Osteoblast (primary cell): ENCODE measurements at regions not wholly inside any gene's neighbourhood (a gene's known extent, or its start where the extent isn't known, plus 50 kb on each side); places are given as distances from the start of the nearest gene placed in this dataset.
"Not testable (repeated sequence)": the region's sequence is repeated elsewhere in the genome, so short reads cannot be mapped to it uniquely, and the experiment has no call there.

Source experiments
- DNase-seq: peaks from one replicate; pipeline ENCODE4 v3.0.0; 2011; ENCODE audit warnings: low spot score, mixed read lengths; ENCODE audit not compliant: insufficient read length; ENCODE audit errors: missing footprints
- H2AFZ ChIP-seq: 2 replicates; pipeline ENCODE4 v1.6.0; 2011; ENCODE audit warnings: mild to moderate bottlenecking, low read length
- H3K27ac ChIP-seq: 2 replicates; pipeline ENCODE4 v1.5.1; 2011; ENCODE audit warnings: mild to moderate bottlenecking, low read depth, low read length, moderate library complexity
- H3K27me3 ChIP-seq: 2 replicates; pipeline ENCODE4 v1.6.0; 2012; ENCODE audit warnings: mild to moderate bottlenecking, control low read depth, inconsistent platforms, low read length, moderate library complexity; ENCODE audit not compliant: insufficient read depth
- H3K36me3 ChIP-seq: 2 replicates; pipeline ENCODE4 v1.5.1; 2011; ENCODE audit warnings: mild to moderate bottlenecking, low read length, control low read depth, moderate library complexity; ENCODE audit not compliant: insufficient read depth
- H3K4me1 ChIP-seq: 2 replicates; pipeline ENCODE4 v1.5.1; 2011; ENCODE audit warnings: mild to moderate bottlenecking, low read length, control low read depth, moderate library complexity; ENCODE audit not compliant: insufficient read depth
- H3K4me2 ChIP-seq: 2 replicates; pipeline ENCODE4 v1.6.0; 2011; ENCODE audit warnings: mild to moderate bottlenecking, low read length; ENCODE audit not compliant: insufficient read depth
- H3K4me3 ChIP-seq: fragments of 200-600 bp; sonication (generic); 3 replicates; pipeline ENCODE4 v1.5.1; 2012; ENCODE audit warnings: mild to moderate bottlenecking, low read length, inconsistent platforms; ENCODE audit not compliant: insufficient read depth
- H3K79me2 ChIP-seq: 2 replicates; pipeline ENCODE4 v1.6.0; 2012; ENCODE audit warnings: mild to moderate bottlenecking, low read length, control low read depth, inconsistent platforms; ENCODE audit not compliant: insufficient read depth
- H3K9me3 ChIP-seq: 2 replicates; pipeline ENCODE4 v1.5.1; 2011; ENCODE audit warnings: low read depth, low read length, control low read depth
- H4K20me1 ChIP-seq: 2 replicates; pipeline ENCODE4 v1.6.0; 2012; ENCODE audit warnings: mild to moderate bottlenecking, low read length, control low read depth; ENCODE audit not compliant: insufficient read depth
- TF ChIP-seq, protein P1 (sequence below): IDR thresholded peaks from 2 replicates; pipeline ENCODE4 v1.5.1; 2011; ENCODE audit warnings: mild to moderate bottlenecking, low read depth, low read length, moderate library complexity; ENCODE audit errors: extremely low read depth

DNA sequence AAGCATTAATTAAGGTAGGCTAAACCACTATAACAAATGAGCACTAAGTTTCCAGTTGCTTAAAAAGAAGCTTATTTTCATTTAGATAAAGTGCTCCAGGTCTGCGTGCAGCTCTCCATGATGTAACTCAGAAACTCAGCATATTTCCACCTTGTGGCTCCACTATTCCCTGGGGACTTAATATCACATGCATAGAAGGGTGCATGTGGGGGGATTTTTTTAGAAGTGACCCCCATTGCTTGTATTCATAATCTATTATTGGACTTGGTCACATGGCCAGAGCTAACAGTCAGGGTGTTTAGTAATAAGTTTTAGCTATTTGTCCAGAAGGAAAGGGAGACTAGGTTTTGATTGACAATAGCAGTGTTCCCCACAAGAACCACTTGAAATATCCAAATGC, 86.8 kb downstream of the TMCO5A start:
- DNase-seq: no peak
- Histone ChIP-seq H3K27me3 (no peaks in the 10 kb centered on the region), H3K9me3 (no peaks in the 10 kb centered on the region), H3K27ac (no peak overlapping the region), H3K36me3 (no peaks in the 10 kb centered on the region), H3K4me1 (no peaks in the 10 kb centered on the region), H3K4me3 (no peak overlapping the region), H4K20me1 (no peaks in the 10 kb centered on the region), H2AFZ (no peak overlapping the region), H3K4me2 (no peak overlapping the region), H3K79me2 (no peaks in the 10 kb centered on the region)
- TF ChIP-seq, protein P1, sequence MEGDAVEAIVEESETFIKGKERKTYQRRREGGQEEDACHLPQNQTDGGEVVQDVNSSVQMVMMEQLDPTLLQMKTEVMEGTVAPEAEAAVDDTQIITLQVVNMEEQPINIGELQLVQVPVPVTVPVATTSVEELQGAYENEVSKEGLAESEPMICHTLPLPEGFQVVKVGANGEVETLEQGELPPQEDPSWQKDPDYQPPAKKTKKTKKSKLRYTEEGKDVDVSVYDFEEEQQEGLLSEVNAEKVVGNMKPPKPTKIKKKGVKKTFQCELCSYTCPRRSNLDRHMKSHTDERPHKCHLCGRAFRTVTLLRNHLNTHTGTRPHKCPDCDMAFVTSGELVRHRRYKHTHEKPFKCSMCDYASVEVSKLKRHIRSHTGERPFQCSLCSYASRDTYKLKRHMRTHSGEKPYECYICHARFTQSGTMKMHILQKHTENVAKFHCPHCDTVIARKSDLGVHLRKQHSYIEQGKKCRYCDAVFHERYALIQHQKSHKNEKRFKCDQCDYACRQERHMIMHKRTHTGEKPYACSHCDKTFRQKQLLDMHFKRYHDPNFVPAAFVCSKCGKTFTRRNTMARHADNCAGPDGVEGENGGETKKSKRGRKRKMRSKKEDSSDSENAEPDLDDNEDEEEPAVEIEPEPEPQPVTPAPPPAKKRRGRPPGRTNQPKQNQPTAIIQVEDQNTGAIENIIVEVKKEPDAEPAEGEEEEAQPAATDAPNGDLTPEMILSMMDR: no peak

DNA sequence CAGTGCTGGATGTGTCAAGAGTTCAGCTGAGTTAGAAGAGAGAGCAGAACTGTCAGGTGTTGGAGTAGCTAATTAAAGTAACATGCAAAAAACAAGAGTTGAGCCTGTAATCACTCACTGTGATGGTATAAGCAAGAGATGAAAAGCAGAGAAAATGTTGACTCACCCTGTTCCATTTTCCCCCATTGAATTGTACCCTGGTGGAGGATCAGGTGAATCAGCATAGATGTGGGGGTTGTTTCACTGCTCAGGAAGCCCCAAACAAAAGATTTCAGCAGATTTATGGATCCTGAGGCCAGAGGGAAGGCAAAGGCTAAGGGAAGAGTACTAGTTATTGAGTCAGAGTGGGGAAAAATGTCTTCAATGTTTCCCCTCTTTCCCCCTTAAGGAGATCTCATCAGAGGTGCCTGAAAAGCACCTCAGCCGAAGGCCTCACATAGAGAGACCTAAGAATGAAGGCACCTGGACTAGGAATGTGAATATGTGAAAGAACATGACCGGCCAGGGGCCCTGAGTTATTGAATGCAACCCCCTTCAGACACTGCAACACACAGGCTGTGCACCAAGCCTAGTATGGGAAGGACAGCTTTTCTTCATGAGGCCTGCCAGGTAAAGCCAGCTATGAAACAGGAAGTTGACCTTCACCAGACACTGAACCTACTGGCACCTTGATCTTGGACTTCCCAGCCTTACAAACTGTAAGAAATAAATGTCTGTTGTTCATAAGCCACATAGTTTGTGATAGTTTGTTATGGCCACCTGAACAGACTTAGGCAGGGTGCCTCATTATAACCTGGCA, 90.1 kb downstream of the TMCO5A start:
- H3K4me3 ChIP-seq: no peak overlapping the region
- TF ChIP-seq, protein P1: no peak
- no peaks in the 10 kb centered on the region for H3K9me3 ChIP-seq
- H3K36me3 ChIP-seq: no peaks in the 10 kb centered on the region
- H3K27ac ChIP-seq: no peak overlapping the region
- peak overlapping the region; percentile 12 for H2AFZ ChIP-seq
- H3K27me3 ChIP-seq: no peaks in the 10 kb centered on the region
- no peak overlapping the region for H3K4me2 ChIP-seq
- DNase-seq: no peak
- peaks cover 9% of the 10 kb centered on the region for H3K4me1 ChIP-seq
- no peaks in the 10 kb centered on the region for H4K20me1 ChIP-seq
- H3K79me2 ChIP-seq: no peaks in the 10 kb centered on the region

DNA sequence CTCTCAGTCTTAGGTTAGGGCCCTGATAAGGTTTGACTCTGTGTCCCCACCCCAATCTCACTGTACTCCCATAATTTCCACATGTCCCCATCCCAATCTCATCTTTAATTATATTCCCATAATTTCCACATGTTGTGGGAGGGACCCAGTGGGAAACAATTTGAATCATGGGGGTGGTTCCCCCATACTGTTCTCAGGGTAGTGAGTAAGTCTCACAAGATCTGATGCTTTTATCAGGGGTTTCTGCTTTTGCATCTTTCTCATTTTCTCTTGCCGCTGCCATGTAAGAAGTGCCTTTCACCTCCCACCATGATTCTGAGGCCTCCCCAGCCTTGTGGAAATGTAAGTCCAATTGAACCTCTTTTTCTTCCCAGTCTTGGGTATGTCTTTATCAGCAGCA, 91.2 kb downstream of the TMCO5A start:
- not testable (repeated sequence) for DNase-seq, H4K20me1 ChIP-seq, H3K36me3 ChIP-seq, H3K79me2 ChIP-seq, H3K4me3 ChIP-seq, H3K4me2 ChIP-seq, H3K27ac ChIP-seq, H3K27me3 ChIP-seq, H2AFZ ChIP-seq, H3K9me3 ChIP-seq
- peaks cover 17% of the 10 kb centered on the region for H3K4me1 ChIP-seq

DNA sequence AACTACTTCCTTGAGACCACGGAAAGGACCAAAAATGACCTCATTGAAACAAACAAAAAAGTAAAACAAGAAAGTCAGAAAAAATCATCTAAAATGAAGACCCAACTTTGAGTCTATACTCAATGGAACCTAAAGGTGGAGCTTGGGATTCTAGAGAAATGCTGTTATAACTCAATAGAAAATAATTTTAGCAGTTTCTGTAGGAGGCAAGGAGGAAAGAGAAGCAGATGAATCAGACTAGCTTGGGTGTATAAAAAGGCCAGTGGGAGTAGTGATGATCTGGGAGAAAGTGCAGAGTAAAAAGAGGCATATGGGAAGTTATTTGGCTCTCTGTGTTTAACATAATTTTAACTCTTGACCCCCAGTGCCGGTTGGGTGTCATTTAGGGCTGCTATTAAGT, 94.4 kb downstream of the TMCO5A start:
- DNase-seq: peak; percentile 68
- no peaks in the 10 kb centered on the region for H3K27me3 ChIP-seq

More for the DNA sequence above, 94.4 kb downstream of the TMCO5A start:
- H2AFZ ChIP-seq: no peak overlapping the region
- H3K36me3 ChIP-seq: no peaks in the 10 kb centered on the region
- no peaks in the 10 kb centered on the region for H3K9me3 ChIP-seq
- TF ChIP-seq, protein P1: peak; percentile 54
- H4K20me1 ChIP-seq: no peaks in the 10 kb centered on the region
- peaks cover 23% of the 10 kb centered on the region for H3K4me1 ChIP-seq
- H3K79me2 ChIP-seq: no peaks in the 10 kb centered on the region
- no peak overlapping the region for H3K4me3 ChIP-seq
- peak overlapping the region; percentile 33 for H3K4me2 ChIP-seq
- no peak overlapping the region for H3K27ac ChIP-seq
